Endothelial cell of umbilical vein (primary cell): ENCODE measurements at regions not wholly inside any gene's neighbourhood (a gene's known extent, or its start where the extent isn't known, plus 50 kb on each side); places are given as distances from the start of the nearest gene placed in this dataset.

Experiments used
- BruUV-seq: library from RNA; stranded (reverse); fragments of 400-500 nt; replicated peaks from 2 replicates; lab custom pipeline; 2021; lab: Mats Ljungman, UMichigan
- CTCF ChIA-PET: fragments of 300-600, 350-600 bp; sonication (Branson Sonifier 250); formaldehyde crosslinking; loops from one replicate; lab custom pipeline; 2021; ENCODE audit warnings: antibody characterized with exemption, inconsistent platforms; lab: Charles Lee
- POLR2A ChIA-PET: fragments of 300-600, 350-600 bp; sonication (Branson Sonifier 250); formaldehyde crosslinking; loops from one replicate; lab custom pipeline; 2021; ENCODE audit warnings: antibody characterized with exemption, inconsistent platforms; lab: Charles Lee
- DNase-seq: peaks from one replicate; pipeline ENCODE4 v3.0.0-alpha.2; 2011; ENCODE audit warnings: low read depth, low spot score
- FAIRE-seq: peaks from 2 replicates; lab custom pipeline; 2011; peaks lifted over from hg19 to GRCh38; lab: Jason Lieb, UNC
- H2AFZ ChIP-seq: 2 replicates; pipeline ENCODE4 v1.6.0; 2012; ENCODE audit warnings: low read depth, low read length, control low read depth, inconsistent platforms
- H3K27ac ChIP-seq: 2 replicates; pipeline ENCODE4 v1.5.1; 2011; ENCODE audit warnings: low read depth, mild to moderate bottlenecking, control low read depth, low read length, moderate library complexity; ENCODE audit not compliant: insufficient read depth
- H3K27me3 ChIP-seq, 2 experiments: 2 replicates each; pipeline versions ENCODE4 v1.6.0 to v1.6.1; 2011; ENCODE audit warnings: low read length in 2 of 2, mixed read lengths in 1 of 2; ENCODE audit not compliant: control insufficient read depth in 2 of 2, insufficient read depth in 2 of 2
- H3K36me3 ChIP-seq, 2 experiments: 2 replicates in 1 of 2; 3 replicates in 1 of 2; pipeline ENCODE4 v1.5.1; 2011; ENCODE audit warnings: low read length in 2 of 2, mild to moderate bottlenecking in 1 of 2, moderate library complexity in 1 of 2; ENCODE audit not compliant: control insufficient read depth in 2 of 2, insufficient read depth in 2 of 2; ENCODE audit errors: extremely low read depth in 1 of 2
- H3K4me1 ChIP-seq: 3 replicates; pipeline ENCODE4 v1.5.1; 2011; ENCODE audit warnings: mild to moderate bottlenecking, low read length; ENCODE audit not compliant: control insufficient read depth, insufficient read depth; ENCODE audit errors: extremely low read depth
- H3K4me2 ChIP-seq: 2 replicates; pipeline ENCODE4 v1.6.1; 2011; ENCODE audit warnings: low read length, control low read depth, mixed read lengths; ENCODE audit not compliant: insufficient read depth
- H3K4me3 ChIP-seq, 3 experiments: fragments of 200-600 bp in 1 of 3; sonication (generic), shearing (Covaris generic) in 1 of 3; replicated peaks in 1 of 3; 2 replicates each; pipeline ENCODE4 v1.5.1; 2011 to 2016; ENCODE audit warnings: control low read depth in 3 of 3, low read length in 3 of 3, mild to moderate bottlenecking in 2 of 3, inconsistent platforms in 1 of 3, low read depth in 1 of 3, moderate library complexity in 1 of 3; ENCODE audit not compliant: insufficient read depth in 1 of 3
- H3K79me2 ChIP-seq: 2 replicates; pipeline ENCODE4 v1.6.0; 2012; ENCODE audit warnings: low read length, inconsistent platforms; ENCODE audit not compliant: control insufficient read depth, insufficient read depth
- H3K9ac ChIP-seq: replicated peaks from 2 replicates; pipeline ENCODE3; 2011; ENCODE audit warnings: low read length, control low read depth; ENCODE audit not compliant: insufficient read depth; ENCODE audit errors: extremely low read depth
- H3K9me1 ChIP-seq: replicated peaks from 3 replicates; pipeline ENCODE4 v1.6.0; 2011; ENCODE audit warnings: mild to moderate bottlenecking, low read length; ENCODE audit not compliant: control insufficient read depth, insufficient read depth; ENCODE audit errors: extremely low read depth
- H3K9me3 ChIP-seq: replicated peaks from 2 replicates; pipeline ENCODE4 v1.5.1; 2012; ENCODE audit warnings: low read length, inconsistent platforms; ENCODE audit not compliant: control insufficient read depth, insufficient read depth
- H4K20me1 ChIP-seq: replicated peaks from 2 replicates; pipeline ENCODE3; 2011; ENCODE audit warnings: mild to moderate bottlenecking, low read length; ENCODE audit not compliant: control insufficient read depth, insufficient read depth; ENCODE audit errors: extremely low read depth
- EZH2 ChIP-seq: IDR thresholded peaks from 2 replicates; pipeline ENCODE4 v1.6.1; 2012; ENCODE audit warnings: borderline replicate concordance, low read depth, mild to moderate bottlenecking, moderate library complexity, low read length, inconsistent platforms; ENCODE audit not compliant: severe bottlenecking
- FOS ChIP-seq: IDR thresholded peaks from 2 replicates; pipeline ENCODE4 v1.6.1; 2011; ENCODE audit warnings: mild to moderate bottlenecking, low read length, moderate library complexity, borderline replicate concordance; ENCODE audit not compliant: insufficient read depth
- GATA2 ChIP-seq: IDR thresholded peaks from 2 replicates; pipeline ENCODE4 v1.7.0; 2011; ENCODE audit warnings: low read depth, mild to moderate bottlenecking, moderate library complexity, mixed read lengths, low read length; ENCODE audit not compliant: insufficient read length, insufficient read depth
- JUN ChIP-seq: IDR thresholded peaks from 2 replicates; pipeline ENCODE4 v1.6.1; 2011; ENCODE audit warnings: borderline replicate concordance, low read depth; ENCODE audit not compliant: insufficient read length, insufficient read depth
- MAX ChIP-seq: IDR thresholded peaks from 2 replicates; pipeline ENCODE4 v1.6.1; 2011; ENCODE audit not compliant: insufficient read depth, insufficient read length
- MYC ChIP-seq: IDR thresholded peaks from one replicate; pipeline ENCODE4 v1.6.1; 2011; ENCODE audit warnings: mild to moderate bottlenecking, low read depth, low read length
- POLR2A ChIP-seq: IDR thresholded peaks from 2 replicates; pipeline ENCODE4 v1.6.1; 2012; ENCODE audit warnings: low read depth, mild to moderate bottlenecking, control low read depth, low read length
- POLR2AphosphoS5 ChIP-seq: IDR thresholded peaks from 2 replicates; pipeline ENCODE4 v1.6.1; 2012; ENCODE audit warnings: low read depth, mild to moderate bottlenecking, control low read depth, low read length, moderate library complexity; ENCODE audit not compliant: insufficient read depth
- dilution Hi-C: fragments of 300-500 bp; cut with MboI; formaldehyde crosslinking; loops from one replicate; pipeline ENCODE4 v1.15.0; 2019; ENCODE audit warnings: low sequenced_read_pairs; ENCODE audit not compliant: extremely low pct_ligation_motif_present
- intact Hi-C: fragments of 100-400 bp; cut with micrococcal nuclease; formaldehyde crosslinking; loops from one replicate; pipeline ENCODE4 v1.10.0; 2022

DNA sequence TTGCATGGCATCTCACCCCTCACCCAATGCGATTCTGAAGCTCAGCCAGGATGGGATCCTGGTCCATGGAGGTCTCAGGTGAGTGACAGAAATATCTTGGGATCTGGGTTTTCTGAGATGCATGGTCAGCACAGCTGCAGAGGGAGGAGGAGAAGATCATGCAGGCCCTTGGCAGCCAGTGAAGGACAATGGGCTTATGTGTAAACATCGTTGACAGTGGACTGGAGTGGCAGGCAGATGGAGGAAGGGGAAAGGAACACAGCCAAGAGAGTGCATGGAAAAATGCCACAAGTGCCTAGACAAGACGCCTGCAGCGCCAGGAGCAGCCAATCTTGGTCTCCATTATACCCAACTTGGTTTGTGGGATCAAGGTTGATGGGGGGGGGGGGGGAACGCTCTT is 347.9 kb downstream of the MCTP2 start:
- H3K36me3 ChIP-seq: no peaks in the 10 kb centered on the region
- DNase-seq (peak; percentile 29), FAIRE-seq (no peak)
- CTCF ChIA-PET: no interaction called here
- no peaks in the 10 kb centered on the region for H4K20me1 ChIP-seq
- peaks cover 9% of the 10 kb centered on the region for H3K4me1 ChIP-seq
- no peaks in the 10 kb centered on the region for H3K9me1 ChIP-seq
- no TSS peak for BruUV-seq
- H3K27me3 ChIP-seq: no peaks in the 10 kb centered on the region
- no peak overlapping the region for H3K4me3 ChIP-seq
- TF ChIP-seq POLR2A: no peak
- no peak for TF ChIP-seq MAX
- no peak for TF ChIP-seq FOS
- no peak for TF ChIP-seq GATA2
- no peak for TF ChIP-seq MYC
- no peak for TF ChIP-seq JUN
- TF ChIP-seq EZH2: no peak
- TF ChIP-seq POLR2AphosphoS5: no peak
- POLR2A ChIA-PET: no interaction called here
- H3K9me3 ChIP-seq: no peaks in the 10 kb centered on the region
- no peak overlapping the region for H2AFZ ChIP-seq
- H3K79me2 ChIP-seq: no peaks in the 10 kb centered on the region
- no peak overlapping the region for H3K9ac ChIP-seq
- H3K27ac ChIP-seq: no peak overlapping the region
- intact Hi-C loops: no loop called here
- dilution Hi-C loops: no loop called here
- no peak overlapping the region for H3K4me2 ChIP-seq
